Adrenal gland (tissue), 9 donors: ENCODE measurements at regions not wholly inside any gene's neighbourhood (a gene's known extent, or its start where the extent isn't known, plus 50 kb on each side); places are given as distances from the start of the nearest gene placed in this dataset.

Experiments
- DNase-seq, 7 donors: peaks; one replicate each; pipeline ENCODE4 v3.0.0-alpha.2; 2019 to 2020
- H3K27ac ChIP-seq, 5 donors: fragments of 200-600 bp; sonication (generic) in 4 of 5; 1 replicate in 3 of 5; 2 replicates in 2 of 5; pipeline versions ENCODE4 v1.5.1 to v1.8.0; 2016 to 2020; ENCODE audit warnings: mild to moderate bottlenecking in 1 of 5
- H3K27me3 ChIP-seq: fragments of 200-600 bp; 2 replicates; pipeline ENCODE4 v1.8.0; 2021
- H3K36me3 ChIP-seq, 2 donors: fragments of 200-600 bp; replicated peaks in 1 of 2; 1 replicate in 1 of 2; 2 replicates in 1 of 2; pipeline versions ENCODE4 v1.5.1 to v1.8.0; 2018 to 2022
- H3K4me1 ChIP-seq, 2 donors: fragments of 200-600 bp; replicated peaks in 1 of 2; 1 replicate in 1 of 2; 2 replicates in 1 of 2; pipeline versions ENCODE4 v1.5.1 to v1.8.0; 2018 to 2021
- H3K4me3 ChIP-seq, 4 donors: fragments of 200-600 bp; sonication (generic) in 3 of 4; one replicate each; pipeline ENCODE4 v1.5.1; 2016 to 2018
- H3K9me3 ChIP-seq, 3 donors: fragments of 200-600 bp; sonication (generic) in 1 of 3; replicated peaks in 1 of 3; 1 replicate in 2 of 3; 2 replicates in 1 of 3; pipeline versions ENCODE4 v1.5.1 to v1.8.0; 2016 to 2021
- POLR2A ChIP-seq, 2 donors: fragments of 450-650 bp; IDR thresholded peaks; one replicate each; pipeline ENCODE4 v1.6.1; 2017; ENCODE audit warnings: antibody characterized with exemption in 2 of 2, mild to moderate bottlenecking in 2 of 2, moderate library complexity in 1 of 2
- WGBS, 4 donors: extraction: QIAGEN DNeasy Blood & Tissue Kit in 2 of 4; methylation state at CpG; one replicate each; pipeline versions ENCODE4 v1.1.5 to v1.1.7; 2013 to 2017; 5-methylcytosine and 5-hydroxymethylcytosine counted together
- intact Hi-C, 2 donors: fragments of 100-400 bp; cut with DNase I; formaldehyde crosslinking; loops; one replicate each; pipeline versions ENCODE4 v1.14.1 to v1.15.0; 2022 to 2023
- TF ChIP-seq, protein P1 (sequence below), 6 experiments: fragments of 450-650 bp in 4 of 6; fragments of 200-600 bp in 2 of 6; sonication (generic) in 1 of 6; IDR thresholded peaks; 1 replicate in 5 of 6; 2 replicates in 1 of 6; pipeline versions ENCODE4 v1.5.1 to v1.8.0; 2016 to 2021; ENCODE audit warnings: antibody characterized with exemption in 6 of 6, mild to moderate bottlenecking in 2 of 6, moderate library complexity in 1 of 6
- donor health status: healthy with polysubstance abuse.
- donor health status: Bipolar disorder and iron deficiency.
- donor health status: DM: yes; HTN: yes; CAD: no.
- donor health status: DM: no; HTN: no; CAD: no.
- donor health status: DM: no; HTN: no; CAD: no.

DNA sequence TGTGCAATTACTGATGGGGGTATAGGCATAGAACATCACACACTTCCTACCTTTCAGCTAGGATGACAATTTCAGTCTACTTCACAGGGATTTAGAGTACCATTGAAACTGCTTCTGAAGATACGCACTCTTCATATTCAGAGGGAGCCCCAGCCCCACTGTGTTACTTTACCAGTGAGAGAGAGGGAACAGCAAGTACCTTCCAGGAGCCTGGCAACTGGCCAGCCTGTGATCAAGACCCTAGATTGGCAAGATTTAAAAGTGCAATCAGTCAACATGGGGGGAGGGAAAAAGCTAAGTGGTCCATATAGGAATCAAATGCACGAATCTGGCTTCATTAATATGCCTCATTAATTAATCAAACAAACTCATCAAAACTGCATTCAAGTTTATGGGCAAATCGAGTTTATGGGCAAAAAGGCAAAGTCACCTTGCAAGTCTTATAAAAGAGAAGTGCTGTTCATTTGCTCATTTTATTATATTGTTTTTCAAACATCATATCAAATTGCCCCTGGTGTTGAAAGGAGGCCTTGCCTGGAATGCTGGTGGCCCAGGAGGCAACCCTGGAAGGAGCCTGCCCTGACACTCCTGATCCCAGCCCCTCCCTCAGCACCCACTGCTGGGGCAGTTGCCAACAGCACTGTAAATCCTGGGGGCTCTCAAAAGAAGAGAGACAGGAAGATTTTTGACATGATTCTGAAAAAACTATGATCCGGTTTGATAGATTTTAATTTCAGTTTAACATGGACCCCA is 184.9 kb upstream of the DPT start:
- Histone ChIP-seq H3K27ac (no peak overlapping the region), H3K4me3 (no peak overlapping the region), H3K9me3 (no peaks in the 10 kb centered on the region), H3K27me3 (no peaks in the 10 kb centered on the region), H3K4me1 (no peaks in the 10 kb centered on the region), H3K36me3 (no peaks in the 10 kb centered on the region)
- DNase-seq: no peak
- TF ChIP-seq POLR2A (IDR thresholded peaks at IDR 0.05): no peak
- TF ChIP-seq, protein P1, sequence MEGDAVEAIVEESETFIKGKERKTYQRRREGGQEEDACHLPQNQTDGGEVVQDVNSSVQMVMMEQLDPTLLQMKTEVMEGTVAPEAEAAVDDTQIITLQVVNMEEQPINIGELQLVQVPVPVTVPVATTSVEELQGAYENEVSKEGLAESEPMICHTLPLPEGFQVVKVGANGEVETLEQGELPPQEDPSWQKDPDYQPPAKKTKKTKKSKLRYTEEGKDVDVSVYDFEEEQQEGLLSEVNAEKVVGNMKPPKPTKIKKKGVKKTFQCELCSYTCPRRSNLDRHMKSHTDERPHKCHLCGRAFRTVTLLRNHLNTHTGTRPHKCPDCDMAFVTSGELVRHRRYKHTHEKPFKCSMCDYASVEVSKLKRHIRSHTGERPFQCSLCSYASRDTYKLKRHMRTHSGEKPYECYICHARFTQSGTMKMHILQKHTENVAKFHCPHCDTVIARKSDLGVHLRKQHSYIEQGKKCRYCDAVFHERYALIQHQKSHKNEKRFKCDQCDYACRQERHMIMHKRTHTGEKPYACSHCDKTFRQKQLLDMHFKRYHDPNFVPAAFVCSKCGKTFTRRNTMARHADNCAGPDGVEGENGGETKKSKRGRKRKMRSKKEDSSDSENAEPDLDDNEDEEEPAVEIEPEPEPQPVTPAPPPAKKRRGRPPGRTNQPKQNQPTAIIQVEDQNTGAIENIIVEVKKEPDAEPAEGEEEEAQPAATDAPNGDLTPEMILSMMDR (IDR thresholded peaks at IDR 0.05): no peak
- intact Hi-C loops: no loop called here
- WGBS, 4 donors: 84 to 92% (median 89%) methylated on average over 4 of the region's 4 CpGs

DNA sequence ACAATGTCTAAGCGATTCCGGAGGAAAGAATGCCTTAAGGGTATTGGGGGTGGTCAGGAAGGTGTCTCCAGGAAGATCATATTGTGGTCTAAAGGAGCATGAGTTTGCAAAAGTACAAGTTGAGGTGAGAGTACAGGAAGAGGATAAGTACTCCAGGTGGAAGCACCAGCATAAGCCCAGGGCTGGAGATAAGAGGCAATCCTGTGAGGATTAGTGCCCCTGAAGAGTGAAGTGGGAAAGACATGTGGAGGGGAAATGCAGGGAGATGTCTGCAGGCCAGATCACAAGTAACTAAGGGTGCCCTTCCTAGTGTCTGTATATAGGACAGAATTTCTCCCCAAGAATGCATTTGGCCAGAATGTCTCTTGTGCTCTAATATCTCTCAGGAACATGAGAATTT is 188.3 kb upstream of the DPT start:
- no peak for TF ChIP-seq POLR2A (IDR thresholded peaks at IDR 0.05)
- TF ChIP-seq, protein P1 (IDR thresholded peaks at IDR 0.05): no peak
- Histone ChIP-seq H3K4me3 (no peak overlapping the region), H3K27ac (no peak overlapping the region), H3K27me3 (no peaks in the 10 kb centered on the region), H3K36me3 (no peaks in the 10 kb centered on the region), H3K9me3 (no peaks in the 10 kb centered on the region), H3K4me1 (peaks cover 0 to 18% of the 10 kb centered on the region in 2 donors)
- 70 to 83% (median 77%) methylated on average over 2 of the region's 2 CpGs for WGBS, 4 donors
- DNase-seq: no peak
- intact Hi-C loops: no loop called here

DNA sequence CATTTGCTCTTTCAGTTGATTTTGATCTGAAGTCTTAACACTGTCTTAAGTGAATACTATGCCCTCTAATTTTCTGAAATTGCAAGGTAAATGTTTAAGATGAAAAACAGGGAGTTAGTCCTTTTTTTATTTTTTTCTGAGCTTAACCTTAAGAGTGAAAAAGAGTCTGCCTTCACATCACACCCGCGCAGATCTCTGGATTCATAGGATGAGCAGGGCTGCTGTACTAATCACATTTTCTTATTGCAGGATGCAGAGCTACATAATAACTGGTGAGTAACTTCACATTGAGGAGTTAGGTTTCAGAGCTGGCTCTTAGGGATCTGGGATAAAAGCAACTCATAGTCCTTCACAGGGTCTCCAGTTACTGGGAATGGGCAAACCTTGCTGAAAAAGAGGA is 188.7 kb upstream of the ATP1B1 start:
- DNase-seq: no peak
- no peaks in the 10 kb centered on the region for H3K27me3 ChIP-seq
- H3K27ac ChIP-seq: no peak overlapping the region
- H3K4me3 ChIP-seq: no peak overlapping the region
- H3K4me1 ChIP-seq: peaks cover 0 to 18% of the 10 kb centered on the region in 2 donors
- H3K9me3 ChIP-seq: no peaks in the 10 kb centered on the region
- no peaks in the 10 kb centered on the region for H3K36me3 ChIP-seq
- intact Hi-C loops: no loop called here
- whole genome bisulfite sequencing, 4 donors: 86 to 95% (median 89%) methylated on average over 2 of the region's 2 CpGs
- TF ChIP-seq, protein P1 (IDR thresholded peaks at IDR 0.05): no peak
- no peak for TF ChIP-seq POLR2A (IDR thresholded peaks at IDR 0.05)

DNA sequence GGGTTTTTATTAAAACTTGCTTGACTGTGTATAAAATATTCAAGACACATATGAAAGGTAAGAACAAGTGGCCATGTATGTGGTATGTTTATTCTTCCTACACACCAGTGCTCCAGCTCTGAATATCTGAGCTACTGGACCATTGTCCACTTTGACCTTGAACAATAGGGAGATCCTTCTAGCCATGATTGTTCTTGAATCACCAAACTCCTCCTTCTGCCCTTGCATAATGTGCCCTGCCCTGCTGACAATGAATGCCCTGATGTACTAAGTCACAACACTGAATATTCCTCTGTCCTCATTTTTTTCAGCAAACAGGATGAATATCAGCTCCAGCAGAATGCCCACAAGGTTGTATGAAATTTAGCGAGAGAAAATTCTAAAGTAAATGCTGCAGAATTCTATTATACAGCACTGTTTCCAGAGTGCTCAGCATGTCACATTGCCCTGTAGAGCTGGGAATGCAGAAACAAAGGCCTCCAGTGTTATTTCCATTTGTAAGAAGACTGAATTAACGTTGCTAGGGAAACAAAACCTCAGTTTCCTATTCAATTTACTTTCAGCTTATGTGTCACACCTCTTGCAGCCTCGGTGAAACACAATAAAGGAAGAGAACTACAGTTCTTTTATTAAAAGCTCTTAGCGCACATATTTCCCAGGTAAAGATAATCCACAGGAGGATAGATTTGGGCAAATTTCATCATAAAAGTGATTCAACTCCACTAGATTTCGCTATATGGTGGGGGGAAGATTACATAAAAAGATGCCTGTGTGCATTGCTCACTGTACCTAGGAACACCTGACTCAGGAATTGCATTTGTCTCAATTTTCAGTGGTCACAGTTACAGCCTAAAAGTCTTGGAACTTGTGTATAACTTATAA is 187.4 kb upstream of the ATP1B1 start:
- Histone ChIP-seq H3K4me1 (peaks cover 0 to 18% of the 10 kb centered on the region in 2 donors), H3K27ac (no peak overlapping the region), H3K9me3 (no peaks in the 10 kb centered on the region), H3K36me3 (no peaks in the 10 kb centered on the region), H3K4me3 (no peak overlapping the region), H3K27me3 (no peaks in the 10 kb centered on the region)
- WGBS, 4 donors: 81 to 90% (median 87%) methylated on average over 5 of the region's 5 CpGs
- DNase-seq: no peak
- intact Hi-C loops: no loop called here
- TF ChIP-seq, protein P1 (IDR thresholded peaks at IDR 0.05): no peak
- TF ChIP-seq POLR2A (IDR thresholded peaks at IDR 0.05): no peak
